HEK293 (cell line): ENCODE measurements at regions not wholly inside any gene's neighbourhood (a gene's known extent, or its start where the extent isn't known, plus 50 kb on each side); places are given as distances from the start of the nearest gene placed in this dataset.

Experiments used
- ATF2 ChIP-seq: fragments of 450-650 bp; formaldehyde crosslinking; IDR thresholded peaks from 2 replicates; pipeline ENCODE4 v1.5.1; 2016; ENCODE audit warnings: missing biosample characterization, missing genetic modification characterization, low read depth
- CTCF ChIP-seq: fragments of 450-650 bp; formaldehyde crosslinking; IDR thresholded peaks from 2 replicates; pipeline ENCODE4 v1.5.1; 2016; ENCODE audit warnings: missing biosample characterization, missing genetic modification characterization
- GLIS1 ChIP-seq: fragments of 450-650 bp; formaldehyde crosslinking; IDR thresholded peaks from 2 replicates; pipeline ENCODE4 v1.5.1; 2016; ENCODE audit warnings: missing biosample characterization, missing genetic modification characterization
- HIC1 ChIP-seq: fragments of 450-650 bp; formaldehyde crosslinking; IDR thresholded peaks from 2 replicates; pipeline ENCODE4 v1.5.1; 2016; ENCODE audit warnings: missing biosample characterization, missing genetic modification characterization
- HOXA7 ChIP-seq: sonication (generic); formaldehyde crosslinking; IDR thresholded peaks from 2 replicates; pipeline ENCODE4 v1.8.1; 2022; ENCODE audit warnings: missing genetic modification reagents, borderline replicate concordance
- MEIS1 ChIP-seq: sonication (generic); formaldehyde crosslinking; IDR thresholded peaks from 2 replicates; pipeline ENCODE4 v1.8.1; 2022; ENCODE audit warnings: missing genetic modification reagents, mild to moderate bottlenecking, borderline replicate concordance
- ZBTB6 ChIP-seq: fragments of 450-650 bp; formaldehyde crosslinking; IDR thresholded peaks from 2 replicates; pipeline ENCODE4 v1.5.1; 2017; ENCODE audit warnings: missing biosample characterization, missing genetic modification characterization
- ZBTB7A ChIP-seq: fragments of 450-650 bp; formaldehyde crosslinking; IDR thresholded peaks from 2 replicates; pipeline ENCODE4 v1.5.1; 2016; ENCODE audit warnings: low read depth, missing biosample characterization, missing genetic modification characterization
- ZNF274 ChIP-seq, 2 experiments: fragments of 200-500 bp in 1 of 2; fragments of 450-650 bp in 1 of 2; sonication (Bioruptor generic) in 1 of 2; formaldehyde crosslinking in 1 of 2; IDR thresholded peaks; 2 replicates each; pipeline versions ENCODE4 v1.5.1 to v1.6.1; 2014 to 2016; ENCODE audit warnings: borderline replicate concordance in 1 of 2, inconsistent platforms in 1 of 2, low read length in 1 of 2, missing biosample characterization in 1 of 2, missing genetic modification characterization in 1 of 2
- ZNF280C ChIP-seq: fragments of 450-650 bp; formaldehyde crosslinking; IDR thresholded peaks from 2 replicates; pipeline ENCODE4 v1.5.1; 2016; ENCODE audit warnings: missing biosample characterization, missing genetic modification characterization

- TF ChIP-seq GLIS1 (tag by site-specific recombination): no peak
- no peak for TF ChIP-seq CTCF
- TF ChIP-seq ZBTB6 (tag by site-specific recombination): no peak
- TF ChIP-seq ATF2 (tag by site-specific recombination): no peak
- TF ChIP-seq ZNF280C (tag by site-specific recombination): no peak
- no peak for TF ChIP-seq ZNF274 (IDR thresholded peaks at IDR 0.05; ENCODE audit: low read length)
- TF ChIP-seq ZNF274 (tag by site-specific recombination; IDR thresholded peaks at IDR 0.05; ENCODE audit: borderline replicate concordance): no peak
- TF ChIP-seq ZBTB7A (tag by site-specific recombination): no peak
- TF ChIP-seq HOXA7: no peak
- no peak for TF ChIP-seq MEIS1 (CRISPR knock-in tag)
- TF ChIP-seq HIC1 (tag by site-specific recombination): no peak
Measured at GRCh38 chr2:57399057-57399456, 647.5 kb upstream of the VRK2 start.
